Bronchial epithelial cell (primary cell): ENCODE measurements at regions not wholly inside any gene's neighbourhood (a gene's known extent, or its start where the extent isn't known, plus 50 kb on each side); places are given as distances from the start of the nearest gene placed in this dataset.
A peak's percentile ranks its signal among the peaks of the same experiment; 100 is the strongest.

ENCODE experiments used
- DNase-seq: peaks from one replicate; pipeline ENCODE4 v3.0.0-alpha.2; 2010; ENCODE audit warnings: low read depth
- FAIRE-seq: peaks from 2 replicates; lab custom pipeline; 2011; peaks lifted over from hg19 to GRCh38; lab: Jason Lieb, UNC
- H3K27me3 ChIP-seq: 2 replicates; pipeline ENCODE4 v1.5.1; 2011; ENCODE audit warnings: low read length; ENCODE audit not compliant: control insufficient read depth, insufficient read depth
- H3K36me3 ChIP-seq: 2 replicates; pipeline ENCODE4 v1.5.1; 2011; ENCODE audit warnings: low read length; ENCODE audit not compliant: control insufficient read depth, insufficient read depth
- H3K4me3 ChIP-seq: 2 replicates; pipeline ENCODE4 v1.5.1; 2011; ENCODE audit warnings: mild to moderate bottlenecking, low read depth, low read length, control low read depth
- CTCF ChIP-seq: IDR thresholded peaks from 2 replicates; pipeline ENCODE4 v1.5.1; 2011; ENCODE audit warnings: mild to moderate bottlenecking, moderate library complexity, low read length, control low read depth, inconsistent platforms; ENCODE audit not compliant: insufficient read depth, severe bottlenecking

- no peak for DNase-seq
- Histone ChIP-seq H3K27me3 (peaks cover 2% of the 10 kb centered on the region), H3K36me3 (no peaks in the 10 kb centered on the region), H3K4me3 (no peak overlapping the region)
- FAIRE-seq = no peak
- no peak for TF ChIP-seq CTCF
Observed at GRCh38 chr2:41890341-41890740, 157.5 kb upstream of the PKDCC start.

DNA sequence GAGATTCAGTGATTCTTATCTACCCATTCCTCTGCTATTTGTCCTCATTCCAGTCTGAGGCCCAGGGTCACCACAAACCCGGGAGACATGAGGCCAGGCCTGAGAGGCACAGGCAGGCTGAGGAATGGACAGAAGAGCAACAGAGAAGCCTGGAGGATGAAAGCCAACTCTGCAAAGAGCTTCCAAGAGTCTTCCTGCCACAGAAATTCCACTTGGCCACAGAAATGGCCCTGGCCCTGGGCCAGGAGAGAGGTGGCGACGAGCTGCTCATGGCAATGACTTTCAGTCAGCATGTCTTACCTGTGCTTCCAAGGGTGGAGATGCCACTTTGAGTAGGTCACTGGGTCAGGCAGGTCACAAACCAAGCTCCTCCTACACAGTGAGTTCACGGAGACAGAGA is 155.3 kb upstream of the PKDCC start:
- Histone ChIP-seq H3K36me3 (no peaks in the 10 kb centered on the region), H3K4me3 (no peak overlapping the region), H3K27me3 (no peaks in the 10 kb centered on the region)
- TF ChIP-seq CTCF = no peak
- no peak for DNase-seq
- peak; percentile 23 for FAIRE-seq

DNA sequence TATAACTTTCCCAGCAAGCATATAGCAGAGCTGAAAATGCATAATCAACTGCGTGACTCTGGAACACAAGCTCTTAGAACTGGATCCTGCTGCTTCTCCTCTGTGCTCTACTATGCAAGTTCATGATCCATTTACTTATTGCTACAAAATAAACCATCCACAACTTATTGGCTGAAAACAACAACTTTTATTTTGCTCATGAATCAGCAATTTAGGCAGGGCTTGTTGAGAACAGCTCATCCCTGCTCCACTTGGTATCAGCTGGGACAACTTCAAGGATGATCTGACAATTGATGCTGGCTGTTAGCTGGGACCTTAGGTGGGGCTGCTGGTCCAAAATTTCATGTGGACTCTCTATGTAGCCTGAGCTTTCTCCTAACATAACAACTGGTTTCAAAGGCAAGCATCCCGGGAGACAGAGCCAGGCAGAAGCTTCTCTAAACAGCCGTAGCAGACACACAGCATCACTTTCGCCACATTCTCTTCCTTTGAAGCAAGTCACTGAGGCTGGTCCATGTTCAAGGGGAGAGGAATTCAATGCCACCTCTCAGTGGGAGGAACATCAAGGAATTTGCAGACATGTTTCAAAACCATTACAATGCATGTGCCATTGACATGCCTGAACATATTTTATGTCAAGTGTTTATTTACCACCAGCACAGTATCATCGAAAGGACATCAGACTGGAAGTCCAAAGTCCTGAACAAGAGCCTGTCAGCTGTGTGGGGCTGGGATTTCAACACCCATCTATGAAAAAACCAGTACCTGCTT is 153.1 kb upstream of the PKDCC start:
- peak; percentile 80 for DNase-seq
- Histone ChIP-seq H3K27me3 (no peaks in the 10 kb centered on the region), H3K36me3 (no peaks in the 10 kb centered on the region), H3K4me3 (no peak overlapping the region)
- peak; percentile 28 for FAIRE-seq
- no peak for TF ChIP-seq CTCF

- Histone ChIP-seq H3K4me3 (no peak overlapping the region), H3K27me3 (no peaks in the 10 kb centered on the region), H3K36me3 (no peaks in the 10 kb centered on the region)
- DNase-seq = no peak
- TF ChIP-seq CTCF = no peak
- no peak for FAIRE-seq
Observed at GRCh38 chr2:41895334-41895664, 152.5 kb upstream of the PKDCC start.

GRCh38 chr2:41896186-41896846 is 151.5 kb upstream of the PKDCC start:
- Histone ChIP-seq H3K4me3 (no peak overlapping the region), H3K27me3 (no peaks in the 10 kb centered on the region), H3K36me3 (no peaks in the 10 kb centered on the region)
- TF ChIP-seq CTCF = no peak
- FAIRE-seq (no peak), DNase-seq (no peak)

DNA sequence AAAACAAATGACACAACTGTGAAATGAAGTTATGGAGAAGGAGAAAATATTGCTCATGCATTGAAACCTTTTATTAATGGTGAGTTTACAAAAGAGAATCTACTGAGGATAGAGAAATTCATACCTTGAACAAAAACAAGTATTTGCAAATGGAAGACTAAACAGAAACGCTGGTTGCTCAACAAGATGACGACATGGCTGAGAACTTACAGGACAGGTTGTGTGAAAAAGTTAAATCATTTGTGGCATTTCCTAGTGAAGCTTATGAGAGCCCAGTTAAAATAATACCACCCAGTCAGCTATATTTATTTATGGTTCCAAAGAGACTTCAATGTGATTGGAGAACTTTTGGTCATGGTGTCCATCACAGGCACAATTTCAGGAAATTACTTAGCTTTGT is 148.6 kb upstream of the PKDCC start:
- no peaks in the 10 kb centered on the region for H3K36me3 ChIP-seq
- H3K27me3 ChIP-seq = no peaks in the 10 kb centered on the region
- FAIRE-seq = no peak
- H3K4me3 ChIP-seq = no peak overlapping the region
- TF ChIP-seq CTCF = no peak
- DNase-seq = peak; percentile 84
